ENCODE measurements at regions not wholly inside any gene's neighbourhood (a gene's known extent, or its start where the extent isn't known, plus 50 kb on each side); places are given as distances from the start of the nearest gene placed in this dataset.

DNA sequence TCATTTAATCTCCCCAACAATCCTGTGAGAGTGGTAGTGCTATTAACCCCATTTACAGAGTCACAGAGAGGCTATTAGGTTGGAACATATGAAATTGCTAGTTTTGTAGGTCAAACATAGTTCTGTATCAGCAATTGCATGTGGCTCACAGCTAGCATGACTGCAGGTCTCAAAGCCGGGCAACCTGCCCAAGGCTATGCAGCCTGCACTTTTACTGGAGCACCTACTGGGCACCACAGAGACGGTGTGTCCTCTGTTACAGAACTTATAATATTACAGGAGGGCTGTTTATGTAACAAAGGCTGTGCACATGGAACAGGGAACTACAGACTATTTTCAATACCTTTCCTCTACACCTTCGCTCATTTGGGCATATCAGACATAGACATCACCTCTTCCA, 355.8 kb downstream of the RPS24 start:
- in situ Hi-C loops (cut with HindIII; ENCODE audit: low sequenced_read_pairs), result no loop called here
- no peak for DNase-seq (ENCODE audit: low read depth)

DNA sequence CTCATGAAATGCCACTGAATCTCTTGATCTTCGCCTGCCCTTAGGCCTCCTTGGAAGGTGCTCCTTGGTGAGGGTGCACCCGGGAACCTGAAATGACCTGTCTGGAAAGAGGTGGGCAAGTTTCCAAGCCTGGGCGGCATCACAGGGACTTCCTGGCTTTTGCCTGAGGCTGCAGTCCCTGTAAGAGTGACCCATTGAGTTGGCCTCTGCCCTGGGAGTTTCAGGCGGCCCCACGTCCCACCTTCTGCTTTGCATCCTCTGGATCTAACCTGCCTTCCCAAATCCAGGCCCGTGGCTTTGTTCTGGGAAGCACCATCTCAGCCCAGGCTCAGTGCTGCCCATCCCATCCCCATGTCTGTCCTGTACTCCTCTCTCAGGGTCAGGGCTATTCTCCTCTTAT, 356.4 kb downstream of the RPS24 start:
- DNase-seq (ENCODE audit: low read depth), result no peak
- TF ChIP-seq, protein P1, sequence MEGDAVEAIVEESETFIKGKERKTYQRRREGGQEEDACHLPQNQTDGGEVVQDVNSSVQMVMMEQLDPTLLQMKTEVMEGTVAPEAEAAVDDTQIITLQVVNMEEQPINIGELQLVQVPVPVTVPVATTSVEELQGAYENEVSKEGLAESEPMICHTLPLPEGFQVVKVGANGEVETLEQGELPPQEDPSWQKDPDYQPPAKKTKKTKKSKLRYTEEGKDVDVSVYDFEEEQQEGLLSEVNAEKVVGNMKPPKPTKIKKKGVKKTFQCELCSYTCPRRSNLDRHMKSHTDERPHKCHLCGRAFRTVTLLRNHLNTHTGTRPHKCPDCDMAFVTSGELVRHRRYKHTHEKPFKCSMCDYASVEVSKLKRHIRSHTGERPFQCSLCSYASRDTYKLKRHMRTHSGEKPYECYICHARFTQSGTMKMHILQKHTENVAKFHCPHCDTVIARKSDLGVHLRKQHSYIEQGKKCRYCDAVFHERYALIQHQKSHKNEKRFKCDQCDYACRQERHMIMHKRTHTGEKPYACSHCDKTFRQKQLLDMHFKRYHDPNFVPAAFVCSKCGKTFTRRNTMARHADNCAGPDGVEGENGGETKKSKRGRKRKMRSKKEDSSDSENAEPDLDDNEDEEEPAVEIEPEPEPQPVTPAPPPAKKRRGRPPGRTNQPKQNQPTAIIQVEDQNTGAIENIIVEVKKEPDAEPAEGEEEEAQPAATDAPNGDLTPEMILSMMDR (IDR thresholded peaks at IDR 0.05; ENCODE audit: low read depth, low read length, missing control alignments), result no peak
- in situ Hi-C loops (cut with HindIII; ENCODE audit: low sequenced_read_pairs), result no loop called here
- H3K4me3 ChIP-seq (ENCODE audit: low read depth, low read length), result no peak overlapping the region

More for the DNA sequence above, 355.8 kb downstream of the RPS24 start:
- TF ChIP-seq, protein P1 (IDR thresholded peaks at IDR 0.05; ENCODE audit: low read depth, low read length, missing control alignments), result no peak
- H3K4me3 ChIP-seq (ENCODE audit: low read depth, low read length), result no peak overlapping the region

DNA sequence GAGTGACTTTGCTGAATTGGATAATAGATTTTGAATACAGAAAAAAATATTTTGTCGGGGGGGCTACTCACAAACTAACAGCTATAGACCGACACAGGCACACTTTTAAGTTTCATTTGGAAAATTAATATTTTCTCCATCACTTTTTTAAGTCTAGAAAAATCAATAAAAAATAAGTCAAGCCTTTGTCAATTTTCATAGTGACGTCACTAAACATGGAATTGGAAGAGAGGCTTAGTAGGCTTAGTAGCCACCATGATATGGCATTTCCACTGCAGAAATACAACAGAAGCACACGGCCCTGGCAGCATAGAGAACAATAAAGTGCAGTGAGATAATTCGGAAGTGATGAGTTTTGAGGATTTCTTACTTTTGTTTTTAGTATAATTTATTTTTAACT, 357.2 kb downstream of the RPS24 start:
- TF ChIP-seq, protein P1 (IDR thresholded peaks at IDR 0.05; ENCODE audit: low read depth, low read length, missing control alignments), result no peak
- no peak overlapping the region for H3K4me3 ChIP-seq (ENCODE audit: low read depth, low read length)
- in situ Hi-C loops (cut with HindIII; ENCODE audit: low sequenced_read_pairs), result no loop called here
- no peak for DNase-seq (ENCODE audit: low read depth)

DNA sequence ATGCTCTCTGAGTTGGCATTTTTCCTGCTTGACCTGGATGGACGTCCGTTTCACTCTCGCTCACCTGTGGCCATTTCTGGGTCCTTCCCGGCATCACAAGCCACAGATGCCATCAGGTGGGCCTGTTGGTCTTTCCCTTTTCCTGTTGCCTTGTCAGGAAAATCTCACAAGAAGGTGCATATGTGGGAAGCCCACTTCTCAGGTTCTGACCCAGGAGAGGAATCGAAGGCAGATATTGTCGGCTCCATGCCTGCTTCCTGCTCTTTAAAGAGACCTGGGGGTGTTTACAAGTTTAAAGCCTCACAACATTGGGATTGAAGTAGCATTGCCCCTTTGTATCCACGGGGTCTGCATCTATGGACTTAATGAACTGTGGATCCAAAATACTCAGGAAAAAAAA, 357.9 kb downstream of the RPS24 start:
- TF ChIP-seq, protein P1 (IDR thresholded peaks at IDR 0.05; ENCODE audit: low read depth, low read length, missing control alignments), result no peak
- no peak for DNase-seq (ENCODE audit: low read depth)
- no peak overlapping the region for H3K4me3 ChIP-seq (ENCODE audit: low read depth, low read length)
- in situ Hi-C loops (cut with HindIII; ENCODE audit: low sequenced_read_pairs), result no loop called here

DNA sequence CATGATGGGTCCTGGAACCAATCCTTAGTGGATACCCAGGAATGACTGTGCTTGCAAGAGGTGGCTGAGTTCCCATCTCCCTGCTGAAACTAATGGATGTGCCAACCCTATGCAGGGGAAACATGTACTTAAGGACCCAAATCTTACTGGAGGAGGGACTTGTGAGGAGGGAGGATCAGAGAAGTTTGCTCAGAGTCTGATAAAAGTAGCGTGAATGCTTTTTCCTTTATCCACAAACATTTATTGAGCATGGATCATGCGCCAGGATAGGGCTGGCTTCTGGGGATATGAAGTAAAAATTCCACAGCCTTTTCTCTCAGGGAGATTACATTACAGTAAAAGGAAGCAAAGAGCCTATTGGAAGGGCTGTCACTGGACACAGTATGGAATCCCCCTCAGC, 358.5 kb downstream of the RPS24 start:
- H3K4me3 ChIP-seq (ENCODE audit: low read depth, low read length), result no peak overlapping the region
- TF ChIP-seq, protein P1 (IDR thresholded peaks at IDR 0.05; ENCODE audit: low read depth, low read length, missing control alignments), result no peak
- DNase-seq (ENCODE audit: low read depth), result no peak
- in situ Hi-C loops (cut with HindIII; ENCODE audit: low sequenced_read_pairs), result no loop called here

DNA sequence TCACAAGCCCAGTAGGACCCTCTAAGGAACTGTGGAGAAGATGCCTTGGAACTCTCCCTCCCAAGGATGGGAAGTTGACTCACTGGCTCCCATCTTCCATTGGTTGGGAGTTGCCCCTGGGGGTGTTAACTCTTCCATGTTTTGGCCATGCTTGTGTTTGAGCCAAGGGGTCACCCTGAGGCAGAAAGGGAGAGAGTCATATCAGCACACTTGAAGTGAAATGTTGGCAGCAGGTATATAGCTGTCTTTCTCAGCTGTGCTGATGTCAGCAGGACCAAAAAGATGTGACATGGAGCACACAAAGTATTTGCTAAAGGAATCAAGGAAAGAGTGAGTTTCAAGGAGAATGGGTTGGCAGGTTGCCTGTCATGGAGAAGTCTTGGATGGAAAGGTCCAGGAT, 359.4 kb downstream of the RPS24 start:
- TF ChIP-seq, protein P1 (IDR thresholded peaks at IDR 0.05; ENCODE audit: low read depth, low read length, missing control alignments), result no peak
- H3K4me3 ChIP-seq (ENCODE audit: low read depth, low read length), result no peak overlapping the region
- no peak for DNase-seq (ENCODE audit: low read depth)
- in situ Hi-C loops (cut with HindIII; ENCODE audit: low sequenced_read_pairs), result no loop called here

DNA sequence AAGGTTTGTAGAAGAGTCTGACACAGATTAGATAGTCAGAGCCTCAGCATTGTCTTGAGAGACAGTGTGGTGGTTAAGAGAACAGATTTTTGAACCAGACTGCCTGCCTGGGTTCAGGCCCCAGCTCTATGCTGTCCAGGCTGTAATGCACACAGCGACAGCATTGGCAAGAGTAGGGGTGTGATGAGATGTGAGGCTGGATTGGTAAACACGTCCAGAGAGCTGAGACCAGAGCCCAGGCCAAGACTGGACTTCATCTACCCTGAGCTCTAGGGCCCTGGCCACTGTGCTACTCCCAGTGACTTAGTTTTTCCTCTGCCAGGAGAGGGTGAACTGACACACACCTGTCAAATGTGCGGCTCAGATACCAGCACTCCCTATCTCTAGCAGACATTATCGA, 360.4 kb downstream of the RPS24 start:
- in situ Hi-C loops (cut with HindIII; ENCODE audit: low sequenced_read_pairs), result no loop called here
- DNase-seq (ENCODE audit: low read depth), result no peak
- TF ChIP-seq, protein P1 (IDR thresholded peaks at IDR 0.05; ENCODE audit: low read depth, low read length, missing control alignments), result no peak
- H3K4me3 ChIP-seq (ENCODE audit: low read depth, low read length), result no peak overlapping the region
